Epithelial cell of proximal tubule (primary cell): ENCODE measurements at regions not wholly inside any gene's neighbourhood (a gene's known extent, or its start where the extent isn't known, plus 50 kb on each side); places are given as distances from the start of the nearest gene placed in this dataset.
"Not testable (repeated sequence)": the region's sequence is repeated elsewhere in the genome, so short reads cannot be mapped to it uniquely, and the experiment has no call there.

Experiments
- DNase-seq: peaks from one replicate; pipeline ENCODE4 v3.0.0-alpha.2; 2011; ENCODE audit warnings: low read depth
- H3K4me3 ChIP-seq: 2 replicates; pipeline ENCODE4 v1.5.1; 2011; ENCODE audit warnings: low read depth, mild to moderate bottlenecking, low read length
- CTCF ChIP-seq: conservative IDR thresholded peaks from 2 replicates; pipeline ENCODE4 v1.5.1; 2012; ENCODE audit warnings: low read depth, mild to moderate bottlenecking, low read length

GRCh38 chr4:112732142-112732541 is 95.2 kb downstream of the LARP7 start:
- no peak overlapping the region for H3K4me3 ChIP-seq
- TF ChIP-seq CTCF, result no peak
- no peak for DNase-seq

DNA sequence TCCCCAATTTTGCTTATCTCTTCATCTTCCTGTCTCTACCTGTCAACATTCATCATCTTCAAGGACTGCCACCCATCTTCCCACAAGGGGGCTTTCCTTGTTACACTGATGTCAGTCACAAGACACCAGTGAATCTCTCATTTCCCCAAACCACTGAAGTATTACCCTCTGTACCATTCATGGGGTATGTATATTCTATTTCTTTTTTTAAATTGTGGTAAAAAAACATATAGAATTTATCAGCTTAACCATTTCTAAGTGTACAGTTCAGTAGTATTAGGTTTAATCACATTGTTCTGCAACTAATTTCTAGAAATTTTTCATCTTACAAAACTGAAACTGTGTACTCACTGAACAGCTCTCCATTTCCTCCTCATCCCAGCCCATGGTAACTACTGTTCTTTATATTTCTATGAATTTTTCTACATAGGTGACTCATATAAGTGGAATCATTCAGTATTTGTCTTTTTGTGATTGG is 98.6 kb downstream of the LARP7 start:
- no peak overlapping the region for H3K4me3 ChIP-seq
- DNase-seq, result no peak
- no peak for TF ChIP-seq CTCF

DNA sequence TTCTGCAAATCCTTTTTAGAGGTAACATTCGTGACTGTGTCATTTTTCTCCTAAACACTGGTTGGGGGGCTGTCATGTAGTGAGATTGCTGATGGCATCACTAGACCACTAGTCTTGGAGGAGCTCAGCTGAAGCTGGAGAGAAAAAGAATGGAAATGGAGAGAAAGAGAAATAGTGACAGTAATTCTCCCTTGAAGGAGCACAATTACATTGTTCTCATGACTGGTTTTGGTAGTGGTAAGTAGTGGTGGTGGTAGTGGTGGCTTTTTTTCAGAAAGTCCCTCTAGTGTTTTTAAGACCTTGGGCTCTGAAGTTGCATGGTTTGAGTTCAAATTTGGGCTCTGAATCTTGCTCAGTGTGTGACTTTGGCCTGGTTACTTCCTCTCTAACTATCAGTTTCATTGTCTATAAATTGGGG is 99.8 kb downstream of the LARP7 start:
- TF ChIP-seq CTCF, result no peak
- no peak overlapping the region for H3K4me3 ChIP-seq
- no peak for DNase-seq

DNA sequence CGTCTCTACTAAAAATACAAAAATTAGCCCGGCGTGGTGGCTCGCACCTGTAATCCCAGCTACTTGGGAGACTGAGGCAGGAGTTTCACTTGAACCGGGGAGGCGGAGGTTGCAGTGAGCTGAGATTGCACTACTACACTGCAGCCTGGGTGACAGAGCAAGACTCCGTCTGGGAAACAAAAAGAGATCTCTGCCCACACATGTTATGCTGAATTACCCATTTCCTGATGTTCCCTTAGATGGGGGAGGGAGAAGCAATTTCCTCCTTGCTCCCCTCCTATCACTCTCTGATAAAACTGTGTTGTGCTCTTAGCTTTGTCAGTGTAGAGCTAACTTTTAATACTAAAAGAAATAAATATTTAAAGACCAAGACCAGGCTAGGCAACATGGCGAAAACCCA is 102.5 kb downstream of the LARP7 start:
- DNase-seq, result no peak
- H3K4me3 ChIP-seq, result no peak overlapping the region
- TF ChIP-seq CTCF, result no peak

DNA sequence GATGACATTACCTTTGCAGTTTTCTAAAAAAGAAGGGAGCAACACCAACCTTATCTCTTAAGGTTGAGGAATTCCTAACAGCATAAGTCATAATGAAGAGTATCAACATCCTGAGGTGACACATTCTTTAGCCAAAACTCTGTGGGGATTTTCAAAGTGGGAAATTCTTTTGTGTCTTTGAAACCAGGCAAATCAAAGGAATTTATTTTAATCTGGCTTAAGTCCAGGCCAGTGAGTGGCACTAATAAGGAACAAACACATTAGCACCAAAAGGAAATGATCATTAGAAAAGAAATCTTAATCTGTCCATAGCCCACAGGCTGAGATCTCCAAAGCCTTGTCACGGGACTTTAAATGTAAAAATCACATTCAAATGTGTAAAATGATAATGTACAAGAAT is 110.1 kb downstream of the LARP7 start:
- H3K4me3 ChIP-seq, result no peak overlapping the region
- TF ChIP-seq CTCF, result no peak
- DNase-seq, result no peak

DNA sequence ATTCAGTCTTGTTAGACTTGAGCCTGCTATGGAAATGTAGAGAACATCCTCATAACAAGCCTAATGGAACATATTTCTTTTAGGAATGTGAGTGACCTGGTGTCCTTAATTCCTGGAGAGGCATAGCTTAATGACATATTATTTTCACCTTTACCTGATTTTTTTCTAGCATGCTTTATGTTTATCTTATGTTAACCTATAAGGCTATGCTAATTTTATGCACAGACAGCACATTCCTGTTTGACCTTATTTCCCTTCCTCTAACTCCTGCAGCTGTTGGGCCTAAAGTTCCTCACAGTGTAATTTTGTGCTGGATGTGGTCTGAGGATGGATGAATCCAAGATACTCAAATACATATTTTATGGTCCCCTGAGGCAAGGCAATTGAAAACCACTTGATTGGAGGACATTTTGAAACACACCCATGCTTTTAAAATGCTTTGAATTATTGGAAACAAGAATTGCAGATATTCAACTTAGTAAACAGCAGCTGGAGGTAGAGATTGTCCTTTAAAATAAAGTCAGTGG is 111.5 kb downstream of the LARP7 start:
- TF ChIP-seq CTCF, result no peak
- H3K4me3 ChIP-seq, result no peak overlapping the region
- DNase-seq, result no peak

DNA sequence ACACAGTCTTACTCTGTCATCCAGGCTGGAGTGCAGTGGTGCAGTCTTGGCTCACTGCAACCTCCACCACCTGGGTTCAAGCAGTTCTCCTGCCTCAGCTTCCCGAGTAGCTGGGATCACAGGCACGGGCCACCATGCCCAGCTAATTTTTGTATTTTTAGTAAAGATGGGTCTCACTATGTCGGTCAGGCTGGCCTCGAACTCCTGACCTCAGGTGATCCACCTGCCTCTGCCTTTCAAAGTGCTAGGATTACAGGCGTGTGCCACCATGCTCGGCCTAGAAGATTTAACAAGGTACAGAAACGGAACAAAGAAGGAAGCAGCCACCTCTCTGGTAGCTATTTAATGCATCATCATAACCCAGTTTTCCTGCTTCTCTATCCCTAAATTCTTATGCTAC is 113.8 kb downstream of the LARP7 start:
- H3K4me3 ChIP-seq, DNase-seq: not testable (repeated sequence)
